ENCODE measurements at regions not wholly inside any gene's neighbourhood (a gene's known extent, or its start where the extent isn't known, plus 50 kb on each side); places are given as distances from the start of the nearest gene placed in this dataset.

- H3K27ac ChIP-seq, result no peak overlapping the region
- TF ChIP-seq, protein P1, sequence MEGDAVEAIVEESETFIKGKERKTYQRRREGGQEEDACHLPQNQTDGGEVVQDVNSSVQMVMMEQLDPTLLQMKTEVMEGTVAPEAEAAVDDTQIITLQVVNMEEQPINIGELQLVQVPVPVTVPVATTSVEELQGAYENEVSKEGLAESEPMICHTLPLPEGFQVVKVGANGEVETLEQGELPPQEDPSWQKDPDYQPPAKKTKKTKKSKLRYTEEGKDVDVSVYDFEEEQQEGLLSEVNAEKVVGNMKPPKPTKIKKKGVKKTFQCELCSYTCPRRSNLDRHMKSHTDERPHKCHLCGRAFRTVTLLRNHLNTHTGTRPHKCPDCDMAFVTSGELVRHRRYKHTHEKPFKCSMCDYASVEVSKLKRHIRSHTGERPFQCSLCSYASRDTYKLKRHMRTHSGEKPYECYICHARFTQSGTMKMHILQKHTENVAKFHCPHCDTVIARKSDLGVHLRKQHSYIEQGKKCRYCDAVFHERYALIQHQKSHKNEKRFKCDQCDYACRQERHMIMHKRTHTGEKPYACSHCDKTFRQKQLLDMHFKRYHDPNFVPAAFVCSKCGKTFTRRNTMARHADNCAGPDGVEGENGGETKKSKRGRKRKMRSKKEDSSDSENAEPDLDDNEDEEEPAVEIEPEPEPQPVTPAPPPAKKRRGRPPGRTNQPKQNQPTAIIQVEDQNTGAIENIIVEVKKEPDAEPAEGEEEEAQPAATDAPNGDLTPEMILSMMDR (IDR thresholded peaks at IDR 0.05), result no peak
- no peak for TF ChIP-seq POLR2A (IDR thresholded peaks at IDR 0.05)
- TF ChIP-seq EP300 (IDR thresholded peaks at IDR 0.05; ENCODE audit: low read depth), result no peak
- TF ChIP-seq POLR2AphosphoS5 (IDR thresholded peaks at IDR 0.05), result no peak
- no peaks in the 10 kb centered on the region for H3K36me3 ChIP-seq
- H3K4me3 ChIP-seq, result no peak overlapping the region
- H3K4me1 ChIP-seq, result peaks cover 0 to 4% (median 0%) of the 10 kb centered on the region in 4 donors
- no peaks in the 10 kb centered on the region for H3K27me3 ChIP-seq
- in situ Hi-C loops (cut with MboI; ENCODE audit: low pct_ligation_motif_present in 1 of 4, low pct_unique_long_range_greater_than_20kb in 1 of 4, low sequenced_read_pairs in 3 of 4), result loop anchor here in 2 of 4 donors (25.0 kb wide), 2 partner anchors 1067 to 1092 kb away; no protein-coding TSS in a partner anchor
- no peak for DNase-seq
- 40 to 68% methylated on average over 1 of the region's 1 CpG for WGBS, 2 donors (ENCODE audit: low coverage in 1 of 2)
- H3K9me3 ChIP-seq, result no peaks in the 10 kb centered on the region
- intact Hi-C loops (cut with DNase I; ENCODE audit: low total_unique reads), result loop anchor here (10.0 kb wide), 1 partner anchor 1085 kb away; no protein-coding TSS in a partner anchor
Measured at GRCh38 chrX:45320191-45320590, 119.5 kb upstream of the DIPK2B start.

- no peaks in the 10 kb centered on the region for H3K9me3 ChIP-seq
- H3K36me3 ChIP-seq, result no peaks in the 10 kb centered on the region
- no peak overlapping the region for H3K4me3 ChIP-seq
- intact Hi-C loops (cut with DNase I; ENCODE audit: low total_unique reads), result no loop called here
- no peak for TF ChIP-seq POLR2A (IDR thresholded peaks at IDR 0.05)
- no peak for TF ChIP-seq EP300 (IDR thresholded peaks at IDR 0.05; ENCODE audit: low read depth)
- TF ChIP-seq, protein P1 (IDR thresholded peaks at IDR 0.05), result no peak
- no peak for TF ChIP-seq POLR2AphosphoS5 (IDR thresholded peaks at IDR 0.05)
- WGBS, 2 donors (ENCODE audit: low coverage in 1 of 2), result 80 to 86% methylated on average over 1 of the region's 1 CpG
- no peak for DNase-seq
- H3K4me1 ChIP-seq, result no peaks in the 10 kb centered on the region
- H3K27ac ChIP-seq, result no peak overlapping the region
- in situ Hi-C loops (cut with MboI; ENCODE audit: low pct_ligation_motif_present in 1 of 4, low pct_unique_long_range_greater_than_20kb in 1 of 4, low sequenced_read_pairs in 3 of 4), result loop anchor here in 2 of 4 donors (25.0 kb wide), 2 partner anchors 1078 to 1102 kb away; no protein-coding TSS in a partner anchor
- H3K27me3 ChIP-seq, result no peaks in the 10 kb centered on the region
Measured at GRCh38 chrX:45309801-45310200, 109.1 kb upstream of the DIPK2B start.

DNA sequence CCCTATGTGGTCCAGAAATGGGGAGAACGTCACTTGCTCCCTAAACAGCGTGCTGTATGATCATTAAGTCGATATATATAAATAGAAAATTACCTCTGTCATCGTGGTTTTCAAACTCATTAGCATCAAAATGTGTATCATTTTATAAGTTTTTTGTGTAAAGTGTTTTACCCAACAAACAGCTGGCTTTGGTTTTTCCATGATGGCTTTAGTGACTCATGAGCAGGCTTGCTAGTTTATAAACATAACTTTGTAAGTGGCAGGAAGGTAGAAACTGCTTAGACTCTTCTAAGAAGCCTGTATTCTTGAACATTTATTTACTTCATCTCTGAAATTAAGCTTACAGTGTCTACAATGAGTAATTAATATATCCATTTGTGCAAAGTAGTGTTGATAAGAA, 108.4 kb upstream of the DIPK2B start:
- DNase-seq, result no peak
- 83 to 94% methylated on average over 4 of the region's 4 CpGs for WGBS, 2 donors (ENCODE audit: low coverage in 1 of 2)

GRCh38 chrX:45306794-45307193, 106.1 kb upstream of the DIPK2B start:
- Histone ChIP-seq H3K4me3 (no peak overlapping the region), H3K36me3 (no peaks in the 10 kb centered on the region), H3K4me1 (no peaks in the 10 kb centered on the region), H3K9me3 (no peaks in the 10 kb centered on the region), H3K27ac (no peak overlapping the region), H3K27me3 (no peaks in the 10 kb centered on the region)
- in situ Hi-C loops (cut with MboI; ENCODE audit: low pct_ligation_motif_present in 1 of 4, low pct_unique_long_range_greater_than_20kb in 1 of 4, low sequenced_read_pairs in 3 of 4), result loop anchor here in 2 of 4 donors (25.0 kb wide), 2 partner anchors 1081 to 1106 kb away; no protein-coding TSS in a partner anchor
- 40 to 84% methylated on average over 1 of the region's 1 CpG for WGBS, 2 donors (ENCODE audit: low coverage in 1 of 2)
- DNase-seq, result no peak
- intact Hi-C loops (cut with DNase I; ENCODE audit: low total_unique reads), result no loop called here
- TF ChIP-seq POLR2AphosphoS5 (IDR thresholded peaks at IDR 0.05) (no peak), EP300 (IDR thresholded peaks at IDR 0.05; ENCODE audit: low read depth) (no peak), POLR2A (IDR thresholded peaks at IDR 0.05) (no peak)
- TF ChIP-seq, protein P1 (IDR thresholded peaks at IDR 0.05), result no peak

More for the DNA sequence above, 108.4 kb upstream of the DIPK2B start:
- H3K4me1 ChIP-seq, result no peaks in the 10 kb centered on the region
- in situ Hi-C loops (cut with MboI; ENCODE audit: low pct_ligation_motif_present in 1 of 4, low pct_unique_long_range_greater_than_20kb in 1 of 4, low sequenced_read_pairs in 3 of 4), result loop anchor here in 2 of 4 donors (25.0 kb wide), 2 partner anchors 1078 to 1103 kb away; no protein-coding TSS in a partner anchor
- TF ChIP-seq EP300 (IDR thresholded peaks at IDR 0.05; ENCODE audit: low read depth) (no peak), POLR2AphosphoS5 (IDR thresholded peaks at IDR 0.05) (no peak), POLR2A (IDR thresholded peaks at IDR 0.05) (no peak)
- TF ChIP-seq, protein P1 (IDR thresholded peaks at IDR 0.05), result no peak
- H3K27ac ChIP-seq, result no peak overlapping the region
- no peaks in the 10 kb centered on the region for H3K27me3 ChIP-seq
- intact Hi-C loops (cut with DNase I; ENCODE audit: low total_unique reads), result no loop called here
- no peak overlapping the region for H3K4me3 ChIP-seq
- no peaks in the 10 kb centered on the region for H3K9me3 ChIP-seq
- H3K36me3 ChIP-seq, result no peaks in the 10 kb centered on the region

Measured in transverse colon (tissue), 4 donors.